Upper lobe of left lung (tissue), 6 donors: ENCODE measurements at regions not wholly inside any gene's neighbourhood (a gene's known extent, or its start where the extent isn't known, plus 50 kb on each side); places are given as distances from the start of the nearest gene placed in this dataset.

Experiments
- ATAC-seq, 2 donors: fragments of 200-7000 bp; cut with Tn5 transposase; one replicate each; pipeline ENCODE4 v1.9.1; 2022; ENCODE audit warnings: mild to moderate bottlenecking in 2 of 2, moderate library complexity in 2 of 2; ENCODE audit not compliant: low FRiP score in 2 of 2
- DNase-seq, 2 donors: peaks; one replicate each; pipeline ENCODE4 v3.0.0-alpha.2; 2019 to 2020
- H3K27ac ChIP-seq, 4 donors: fragments of 200-600 bp; sonication (generic); one replicate each; pipeline ENCODE4 v1.5.1; 2016 to 2019
- H3K27me3 ChIP-seq, 4 donors: fragments of 200-600 bp; sonication (generic); one replicate each; pipeline ENCODE4 v1.5.1; 2017 to 2019
- H3K36me3 ChIP-seq, 4 donors: fragments of 200-600 bp; sonication (generic); one replicate each; pipeline ENCODE4 v1.5.1; 2016 to 2019
- H3K4me1 ChIP-seq, 4 donors: fragments of 200-600 bp; sonication (generic); one replicate each; pipeline ENCODE4 v1.5.1; 2018 to 2019
- H3K4me3 ChIP-seq, 4 donors: fragments of 200-600 bp; sonication (generic); one replicate each; pipeline ENCODE4 v1.5.1; 2017 to 2019; ENCODE audit warnings: mild to moderate bottlenecking in 2 of 4, moderate library complexity in 1 of 4
- H3K9me3 ChIP-seq, 4 donors: fragments of 200-600 bp; sonication (generic); one replicate each; pipeline ENCODE4 v1.5.1; 2018 to 2019
- EP300 ChIP-seq, 4 donors: sonication (generic); formaldehyde crosslinking; IDR thresholded peaks; one replicate each; pipeline ENCODE4 v1.5.1; 2017; ENCODE audit warnings: antibody characterized with exemption in 4 of 4, control low read depth in 2 of 4
- POLR2A ChIP-seq, 4 donors: fragments of 450-650 bp; IDR thresholded peaks; one replicate each; pipeline ENCODE4 v1.5.1; 2016 to 2017; ENCODE audit warnings: antibody characterized with exemption in 4 of 4, mild to moderate bottlenecking in 2 of 4
- POLR2AphosphoS5 ChIP-seq, 2 donors: sonication (generic); formaldehyde crosslinking; IDR thresholded peaks; one replicate each; pipeline ENCODE4 v1.5.1; 2017; ENCODE audit warnings: antibody characterized with exemption in 2 of 2
- WGBS, 2 donors: methylation state at CpG; one replicate each; pipeline ENCODE4 v1.1.5; 2017 to 2018; 5-methylcytosine and 5-hydroxymethylcytosine counted together
- TF ChIP-seq, protein P1 (sequence below), 6 experiments: fragments of 450-650 bp in 4 of 6; fragments of 200-600 bp in 2 of 6; sonication (generic) in 2 of 6; IDR thresholded peaks; one replicate each; pipeline ENCODE4 v1.5.1; 2016 to 2019; ENCODE audit warnings: antibody characterized with exemption in 6 of 6
- donor health status: DM: no; HTN: no; CAD: no; lungs with moderate emphysema.
- donor health status: DM: no; HTN: yes; CAD: no; lungs with severe emphysema.

DNA sequence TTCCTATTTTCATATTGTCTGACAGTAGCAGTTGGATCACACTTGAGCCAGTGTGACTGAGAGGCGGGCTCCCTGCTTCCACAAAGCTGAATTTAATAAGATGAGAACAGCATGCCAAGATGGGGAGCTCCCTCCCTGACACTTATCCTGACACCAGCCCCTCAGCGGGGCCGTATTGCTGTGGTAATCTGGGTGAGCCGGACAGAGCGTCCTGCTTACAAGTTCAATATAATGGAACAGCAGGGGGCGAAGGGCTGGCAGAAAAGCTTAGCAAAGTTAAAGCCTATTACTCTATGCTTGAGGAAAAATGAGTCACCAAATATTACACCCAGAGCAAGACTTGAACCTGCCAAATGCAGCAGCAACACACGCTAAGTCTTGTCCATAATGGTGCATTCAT, 163.8 kb upstream of the CMC1 start:
- Histone ChIP-seq H3K4me3 (no peak overlapping the region), H3K9me3 (no peaks in the 10 kb centered on the region), H3K36me3 (no peaks in the 10 kb centered on the region), H3K27ac (no peak overlapping the region), H3K27me3 (no peaks in the 10 kb centered on the region), H3K4me1 (no peaks in the 10 kb centered on the region)
- ATAC-seq, result peak in 1 of 2 donors; percentile 60
- DNase-seq, result no peak
- WGBS, 2 donors, result 64 to 69% methylated on average over 7 of the region's 7 CpGs
- no peak for TF ChIP-seq POLR2A (IDR thresholded peaks at IDR 0.05)
- TF ChIP-seq, protein P1, sequence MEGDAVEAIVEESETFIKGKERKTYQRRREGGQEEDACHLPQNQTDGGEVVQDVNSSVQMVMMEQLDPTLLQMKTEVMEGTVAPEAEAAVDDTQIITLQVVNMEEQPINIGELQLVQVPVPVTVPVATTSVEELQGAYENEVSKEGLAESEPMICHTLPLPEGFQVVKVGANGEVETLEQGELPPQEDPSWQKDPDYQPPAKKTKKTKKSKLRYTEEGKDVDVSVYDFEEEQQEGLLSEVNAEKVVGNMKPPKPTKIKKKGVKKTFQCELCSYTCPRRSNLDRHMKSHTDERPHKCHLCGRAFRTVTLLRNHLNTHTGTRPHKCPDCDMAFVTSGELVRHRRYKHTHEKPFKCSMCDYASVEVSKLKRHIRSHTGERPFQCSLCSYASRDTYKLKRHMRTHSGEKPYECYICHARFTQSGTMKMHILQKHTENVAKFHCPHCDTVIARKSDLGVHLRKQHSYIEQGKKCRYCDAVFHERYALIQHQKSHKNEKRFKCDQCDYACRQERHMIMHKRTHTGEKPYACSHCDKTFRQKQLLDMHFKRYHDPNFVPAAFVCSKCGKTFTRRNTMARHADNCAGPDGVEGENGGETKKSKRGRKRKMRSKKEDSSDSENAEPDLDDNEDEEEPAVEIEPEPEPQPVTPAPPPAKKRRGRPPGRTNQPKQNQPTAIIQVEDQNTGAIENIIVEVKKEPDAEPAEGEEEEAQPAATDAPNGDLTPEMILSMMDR (IDR thresholded peaks at IDR 0.05), result peak in 1 of 6 experiments; percentile 16

DNA sequence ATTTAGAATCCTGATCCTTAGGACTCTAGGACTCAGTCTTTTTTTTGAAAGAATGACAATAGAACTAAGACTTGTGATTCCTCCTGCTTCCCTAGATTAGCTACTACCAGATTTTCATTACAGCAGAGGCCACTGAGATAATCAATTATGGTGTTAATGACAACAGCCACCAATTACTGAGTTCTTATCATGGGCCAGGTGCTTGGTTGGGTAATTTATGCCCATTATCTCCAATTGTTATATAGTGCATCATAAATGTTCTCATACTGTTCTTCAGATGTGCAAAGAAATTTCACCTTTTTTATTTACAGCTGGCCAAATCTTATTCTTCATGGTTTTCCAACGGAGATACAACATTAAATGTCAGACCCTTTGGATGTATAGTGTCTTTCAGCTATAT, 162.9 kb upstream of the CMC1 start:
- Histone ChIP-seq H3K4me1 (no peaks in the 10 kb centered on the region), H3K36me3 (no peaks in the 10 kb centered on the region), H3K9me3 (no peaks in the 10 kb centered on the region), H3K27me3 (no peaks in the 10 kb centered on the region), H3K27ac (no peak overlapping the region), H3K4me3 (no peak overlapping the region)
- ATAC-seq (no peak), DNase-seq (no peak)
- TF ChIP-seq EP300 (IDR thresholded peaks at IDR 0.05) (no peak), POLR2A (IDR thresholded peaks at IDR 0.05) (no peak), POLR2AphosphoS5 (IDR thresholded peaks at IDR 0.05) (no peak)
- TF ChIP-seq, protein P1 (IDR thresholded peaks at IDR 0.05), result no peak
- WGBS, 2 donors, result 87 to 89% methylated on average over 1 of the region's 1 CpG

DNA sequence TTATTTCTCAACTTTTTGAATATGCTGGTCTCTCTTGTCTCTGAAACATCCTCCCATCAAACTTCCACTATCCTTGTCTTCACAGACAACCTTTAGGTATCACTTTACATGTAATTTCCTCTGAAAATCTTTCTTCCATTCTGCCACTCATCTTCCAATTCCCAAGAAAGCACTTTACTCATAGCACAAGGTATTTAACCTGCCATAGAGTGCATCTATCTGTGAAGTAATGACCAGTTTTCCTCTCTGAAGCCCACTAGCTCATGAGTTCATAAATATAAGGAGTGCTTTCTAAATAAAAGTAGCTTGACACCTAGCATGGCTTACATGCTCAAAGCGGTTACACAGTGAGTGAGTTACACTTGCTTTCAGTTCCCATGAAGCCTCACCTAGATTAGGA, 160.7 kb upstream of the CMC1 start:
- Histone ChIP-seq H3K36me3 (no peaks in the 10 kb centered on the region), H3K4me1 (no peaks in the 10 kb centered on the region), H3K4me3 (no peak overlapping the region), H3K9me3 (no peaks in the 10 kb centered on the region), H3K27ac (no peak overlapping the region), H3K27me3 (no peaks in the 10 kb centered on the region)
- ATAC-seq, result no peak
- WGBS, 2 donors, result 79 to 96% methylated on average over 1 of the region's 1 CpG
- TF ChIP-seq POLR2A (IDR thresholded peaks at IDR 0.05) (no peak), EP300 (IDR thresholded peaks at IDR 0.05) (no peak), POLR2AphosphoS5 (IDR thresholded peaks at IDR 0.05) (no peak)
- TF ChIP-seq, protein P1 (IDR thresholded peaks at IDR 0.05), result no peak
- no peak for DNase-seq

DNA sequence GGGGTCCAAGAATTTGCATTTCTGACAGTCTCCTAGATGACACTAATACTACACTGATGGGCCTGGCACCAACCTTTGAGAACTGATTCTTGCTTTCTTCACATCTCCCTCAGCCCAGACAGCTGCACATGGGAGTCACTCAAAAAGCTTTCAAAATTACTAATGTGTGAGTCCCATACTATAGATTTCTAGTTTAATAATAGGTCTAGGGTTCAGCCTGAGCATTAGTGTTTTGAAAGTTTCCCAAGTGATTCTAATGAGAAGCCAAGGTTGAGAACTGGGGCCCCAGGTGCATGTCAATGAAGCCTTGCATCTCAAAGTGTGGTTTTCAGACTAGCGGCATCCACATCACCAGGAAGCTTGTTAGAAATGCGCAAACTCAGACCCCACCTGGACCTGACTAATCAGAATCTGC, 159.9 kb upstream of the CMC1 start:
- 75 to 91% methylated on average over 2 of the region's 2 CpGs for WGBS, 2 donors
- Histone ChIP-seq H3K36me3 (no peaks in the 10 kb centered on the region), H3K27me3 (no peaks in the 10 kb centered on the region), H3K9me3 (no peaks in the 10 kb centered on the region), H3K4me3 (no peak overlapping the region), H3K4me1 (no peaks in the 10 kb centered on the region), H3K27ac (no peak overlapping the region)
- ATAC-seq, result no peak
- no peak for DNase-seq
- no peak for TF ChIP-seq POLR2AphosphoS5 (IDR thresholded peaks at IDR 0.05)
- no peak for TF ChIP-seq EP300 (IDR thresholded peaks at IDR 0.05)
- TF ChIP-seq, protein P1 (IDR thresholded peaks at IDR 0.05), result no peak
- TF ChIP-seq POLR2A (IDR thresholded peaks at IDR 0.05), result no peak

DNA sequence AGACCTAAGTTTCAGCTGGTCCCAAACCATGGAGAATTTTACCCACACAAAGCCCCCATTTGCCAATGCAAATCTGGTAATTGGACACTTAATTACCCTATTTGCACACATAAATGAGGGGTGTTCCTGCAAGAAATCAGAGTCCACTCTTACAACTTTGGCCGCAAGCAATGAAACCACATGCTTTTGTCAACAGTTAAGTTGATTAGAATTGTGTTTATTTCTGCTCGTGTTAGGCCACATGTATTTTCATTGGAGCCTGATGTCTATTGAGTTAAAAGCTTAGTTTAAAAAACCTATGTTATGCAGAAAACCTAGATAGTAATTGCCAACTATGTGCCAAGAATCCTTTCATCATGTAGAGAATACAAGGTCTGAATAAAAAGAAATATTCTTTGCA, 153.8 kb upstream of the CMC1 start:
- Histone ChIP-seq H3K36me3 (no peaks in the 10 kb centered on the region), H3K27ac (no peak overlapping the region), H3K4me1 (no peaks in the 10 kb centered on the region), H3K9me3 (no peaks in the 10 kb centered on the region), H3K27me3 (no peaks in the 10 kb centered on the region), H3K4me3 (no peak overlapping the region)
- DNase-seq (no peak), ATAC-seq (no peak)
- 86 to 89% methylated on average over 2 of the region's 2 CpGs for WGBS, 2 donors
- TF ChIP-seq EP300 (IDR thresholded peaks at IDR 0.05), result no peak
- TF ChIP-seq, protein P1 (IDR thresholded peaks at IDR 0.05), result no peak
- no peak for TF ChIP-seq POLR2AphosphoS5 (IDR thresholded peaks at IDR 0.05)
- TF ChIP-seq POLR2A (IDR thresholded peaks at IDR 0.05), result no peak
